PC-3 (cell line): ENCODE measurements at regions not wholly inside any gene's neighbourhood (a gene's known extent, or its start where the extent isn't known, plus 50 kb on each side); places are given as distances from the start of the nearest gene placed in this dataset.

ENCODE experiments used
- CTCF ChIP-seq: fragments of 300-600 bp; sonication (generic); conservative IDR thresholded peaks from 2 replicates; pipeline ENCODE4 v1.5.1; 2017; ENCODE audit warnings: antibody characterized with exemption, low read depth, mild to moderate bottlenecking, low read length
- EZH2 ChIP-seq: fragments of 300-600 bp; sonication (generic); IDR thresholded peaks from one replicate; pipeline ENCODE4 v1.6.1; 2017; ENCODE audit warnings: antibody characterized with exemption, mild to moderate bottlenecking, low read length; ENCODE audit not compliant: unreplicated experiment
- EZH2phosphoT487 ChIP-seq: fragments of 300-600 bp; sonication (generic); IDR thresholded peaks from 2 replicates; pipeline ENCODE4 v1.6.1; 2018; ENCODE audit warnings: mild to moderate bottlenecking, antibody characterized with exemption, low read length, borderline replicate concordance

DNA sequence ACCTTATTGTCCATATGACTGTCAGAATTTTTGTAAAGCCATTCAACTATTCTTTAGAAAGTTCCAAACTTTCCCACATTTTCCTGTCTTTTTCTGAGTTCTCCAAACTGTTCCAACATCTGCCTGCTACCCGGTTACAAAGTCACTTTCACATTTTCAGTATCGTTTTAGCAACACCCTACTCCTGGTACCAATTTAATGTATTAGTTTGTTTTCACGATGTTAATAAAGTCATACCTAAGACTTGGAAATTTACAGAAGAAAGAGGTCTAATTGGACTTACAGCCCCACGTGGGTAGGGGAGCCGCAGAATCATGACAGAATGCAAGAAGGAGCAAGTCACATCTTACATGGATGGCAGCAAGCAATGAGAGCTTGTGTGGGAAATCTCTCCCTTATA is 867.8 kb downstream of the AMY1C start:
- no peak for TF ChIP-seq CTCF
- TF ChIP-seq EZH2, result no peak
- no peak for TF ChIP-seq EZH2phosphoT487
